ENCODE measurements at regions not wholly inside any gene's neighbourhood (a gene's known extent, or its start where the extent isn't known, plus 50 kb on each side); places are given as distances from the start of the nearest gene placed in this dataset.

DNA sequence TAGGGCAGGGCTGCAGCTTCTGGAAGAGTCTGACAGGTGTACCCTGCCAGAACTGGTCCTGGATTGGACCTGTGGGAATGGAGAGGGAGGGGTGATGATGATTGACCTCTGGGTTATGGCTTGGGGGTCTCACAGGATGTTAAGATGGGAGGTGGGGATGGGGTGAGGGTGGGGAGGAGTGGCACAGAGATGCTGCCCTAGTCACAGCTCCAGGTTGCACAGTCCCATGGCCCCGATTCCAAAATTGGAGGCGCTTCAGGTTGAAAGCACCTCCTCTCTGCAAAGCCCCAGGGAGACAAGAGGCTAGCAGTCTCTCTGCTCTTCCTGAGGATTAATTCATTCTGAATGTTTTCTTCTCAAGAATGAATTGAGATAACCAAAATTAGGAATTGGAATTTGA, 101.4 kb downstream of the FAM43A start (continued):
- TF ChIP-seq KDM5A (IDR thresholded peaks at IDR 0.05) (no peak), PHF8 (IDR thresholded peaks at IDR 0.05; ENCODE audit: borderline replicate concordance, low read depth) (no peak), HOXB5 (CRISPR knock-in tag; IDR thresholded peaks at IDR 0.05) (no peak), ZFP36 (IDR thresholded peaks at IDR 0.05; ENCODE audit: borderline replicate concordance, partially characterized antibody) (no peak), HDAC2 (IDR thresholded peaks at IDR 0.05) (no peak), ZSCAN20 (CRISPR knock-in tag; IDR thresholded peaks at IDR 0.05) (no peak), KDM1A (IDR thresholded peaks at IDR 0.05; ENCODE audit: low read depth) (no peak)

DNA sequence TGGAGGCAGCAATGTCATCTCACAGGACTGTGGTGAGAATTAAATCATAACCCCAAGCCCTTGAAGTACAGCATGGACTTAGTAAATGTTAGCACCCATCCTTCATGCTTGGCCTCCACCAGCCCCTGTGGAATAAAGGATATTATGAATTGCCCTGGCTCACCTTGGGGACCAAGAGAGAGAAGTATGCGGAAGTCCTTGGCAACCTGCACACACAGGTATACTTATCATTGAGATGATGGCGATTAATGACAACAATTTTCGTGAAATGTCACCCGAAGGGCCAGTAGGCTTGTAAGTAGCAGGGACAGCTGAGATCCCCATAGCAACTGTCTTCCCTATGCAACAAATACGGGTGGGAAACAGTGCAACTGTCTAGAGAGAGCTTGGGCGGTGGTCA, 102.0 kb downstream of the FAM43A start:
- Histone ChIP-seq H3K27ac (no peak overlapping the region), H3K4me2 (no peak overlapping the region), H3K4me1 (no peaks in the 10 kb centered on the region), H3K9me3 (no peaks in the 10 kb centered on the region), H3K4me3 (no peak overlapping the region)
- no peak for FAIRE-seq
- TF ChIP-seq NFE2L2 (conservative IDR thresholded peaks at IDR 0.05; ENCODE audit: low read length) (no peak), PHF8 (IDR thresholded peaks at IDR 0.05; ENCODE audit: borderline replicate concordance, low read depth) (no peak), RCOR1 (IDR thresholded peaks at IDR 0.05; ENCODE audit: low read depth, low read length) (no peak), CEBPB (IDR thresholded peaks at IDR 0.05) (no peak), JUNB (IDR thresholded peaks at IDR 0.05) (no peak), BHLHE40 (IDR thresholded peaks at IDR 0.05; ENCODE audit: low read depth, low read length) (no peak), FOSL2 (IDR thresholded peaks at IDR 0.05) (no peak), FOSL2 (CRISPR knock-in tag; IDR thresholded peaks at IDR 0.05) (no peak)
- TF ChIP-seq, protein P1, sequence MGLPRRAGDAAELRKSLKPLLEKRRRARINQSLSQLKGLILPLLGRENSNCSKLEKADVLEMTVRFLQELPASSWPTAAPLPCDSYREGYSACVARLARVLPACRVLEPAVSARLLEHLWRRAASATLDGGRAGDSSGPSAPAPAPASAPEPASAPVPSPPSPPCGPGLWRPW (IDR thresholded peaks at IDR 0.05) = no peak
- no peak for DNase-seq (ENCODE audit: low read depth in 1 of 2, low spot score in 1 of 2)
- no peak for ATAC-seq
- CTCF ChIA-PET = no interaction called here
- 74% methylated on average over 6 of the region's 6 CpGs for WGBS (ENCODE audit: missing lambda C conversion rate)
- POLR2A ChIA-PET = no interaction called here

DNA sequence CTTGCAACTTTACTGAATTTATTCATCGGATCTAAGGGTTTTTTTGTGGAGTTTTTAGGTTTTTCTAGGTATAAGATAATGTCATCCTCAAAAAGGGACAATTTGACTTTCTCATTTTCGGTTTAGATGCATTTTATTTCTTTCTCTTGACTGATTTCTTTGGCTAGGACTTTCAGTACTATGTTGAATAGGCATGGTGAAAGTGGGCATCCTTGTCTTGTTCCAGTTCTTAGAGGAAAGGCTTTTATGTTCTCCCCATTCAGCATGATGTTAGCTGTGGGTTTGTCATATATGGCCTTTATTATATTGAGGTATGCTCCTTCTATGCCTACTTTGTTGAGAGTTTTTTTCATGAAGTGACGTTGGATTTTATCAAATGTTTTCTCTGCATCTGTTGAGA, 106.7 kb downstream of the FAM43A start:
- TF ChIP-seq KDM1A (IDR thresholded peaks at IDR 0.05; ENCODE audit: low read depth) (no peak), HOXB13 (CRISPR knock-in tag; IDR thresholded peaks at IDR 0.05; ENCODE audit: low read depth) (no peak), HOXA7 (CRISPR knock-in tag; IDR thresholded peaks at IDR 0.05) (no peak), EHMT2 (IDR thresholded peaks at IDR 0.05; ENCODE audit: low read depth) (no peak), TFCP2L1 (CRISPR knock-in tag; IDR thresholded peaks at IDR 0.05) (no peak), KDM5A (IDR thresholded peaks at IDR 0.05) (no peak)
- TF ChIP-seq, protein P2, sequence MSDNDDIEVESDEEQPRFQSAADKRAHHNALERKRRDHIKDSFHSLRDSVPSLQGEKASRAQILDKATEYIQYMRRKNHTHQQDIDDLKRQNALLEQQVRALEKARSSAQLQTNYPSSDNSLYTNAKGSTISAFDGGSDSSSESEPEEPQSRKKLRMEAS (IDR thresholded peaks at IDR 0.05) = no peak
- TF ChIP-seq, protein P3, sequence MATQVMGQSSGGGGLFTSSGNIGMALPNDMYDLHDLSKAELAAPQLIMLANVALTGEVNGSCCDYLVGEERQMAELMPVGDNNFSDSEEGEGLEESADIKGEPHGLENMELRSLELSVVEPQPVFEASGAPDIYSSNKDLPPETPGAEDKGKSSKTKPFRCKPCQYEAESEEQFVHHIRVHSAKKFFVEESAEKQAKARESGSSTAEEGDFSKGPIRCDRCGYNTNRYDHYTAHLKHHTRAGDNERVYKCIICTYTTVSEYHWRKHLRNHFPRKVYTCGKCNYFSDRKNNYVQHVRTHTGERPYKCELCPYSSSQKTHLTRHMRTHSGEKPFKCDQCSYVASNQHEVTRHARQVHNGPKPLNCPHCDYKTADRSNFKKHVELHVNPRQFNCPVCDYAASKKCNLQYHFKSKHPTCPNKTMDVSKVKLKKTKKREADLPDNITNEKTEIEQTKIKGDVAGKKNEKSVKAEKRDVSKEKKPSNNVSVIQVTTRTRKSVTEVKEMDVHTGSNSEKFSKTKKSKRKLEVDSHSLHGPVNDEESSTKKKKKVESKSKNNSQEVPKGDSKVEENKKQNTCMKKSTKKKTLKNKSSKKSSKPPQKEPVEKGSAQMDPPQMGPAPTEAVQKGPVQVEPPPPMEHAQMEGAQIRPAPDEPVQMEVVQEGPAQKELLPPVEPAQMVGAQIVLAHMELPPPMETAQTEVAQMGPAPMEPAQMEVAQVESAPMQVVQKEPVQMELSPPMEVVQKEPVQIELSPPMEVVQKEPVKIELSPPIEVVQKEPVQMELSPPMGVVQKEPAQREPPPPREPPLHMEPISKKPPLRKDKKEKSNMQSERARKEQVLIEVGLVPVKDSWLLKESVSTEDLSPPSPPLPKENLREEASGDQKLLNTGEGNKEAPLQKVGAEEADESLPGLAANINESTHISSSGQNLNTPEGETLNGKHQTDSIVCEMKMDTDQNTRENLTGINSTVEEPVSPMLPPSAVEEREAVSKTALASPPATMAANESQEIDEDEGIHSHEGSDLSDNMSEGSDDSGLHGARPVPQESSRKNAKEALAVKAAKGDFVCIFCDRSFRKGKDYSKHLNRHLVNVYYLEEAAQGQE (IDR thresholded peaks at IDR 0.05) = no peak
- Histone ChIP-seq H3K4me3 (no peak overlapping the region), H3K9me3 (0 out of 3 replicates have a peak, but pooled peaks cover 4% of the 10 kb centered on the region), H3K27ac (no peak overlapping the region), H3K4me2 (no peak overlapping the region), H3K4me1 (no peaks in the 10 kb centered on the region)
- POLR2A ChIA-PET = no interaction called here
- FAIRE-seq (no peak), ATAC-seq (no peak), DNase-seq (ENCODE audit: low read depth in 1 of 2, low spot score in 1 of 2) (no peak)
- 40% methylated on average over 3 of the region's 3 CpGs for WGBS (ENCODE audit: missing lambda C conversion rate)
- CTCF ChIA-PET = interaction anchor here (0.8 kb wide), 1 partner anchor 41 kb away, joined by 3 read pairs; no protein-coding TSS in a partner anchor

All from A549 (cell line).